ENCODE measurements at regions not wholly inside any gene's neighbourhood (a gene's known extent, or its start where the extent isn't known, plus 50 kb on each side); places are given as distances from the start of the nearest gene placed in this dataset.

GRCh38 chr7:46029111-46029704 is 108.1 kb upstream of the IGFBP3 start:
- DNase-seq = no peak

DNA sequence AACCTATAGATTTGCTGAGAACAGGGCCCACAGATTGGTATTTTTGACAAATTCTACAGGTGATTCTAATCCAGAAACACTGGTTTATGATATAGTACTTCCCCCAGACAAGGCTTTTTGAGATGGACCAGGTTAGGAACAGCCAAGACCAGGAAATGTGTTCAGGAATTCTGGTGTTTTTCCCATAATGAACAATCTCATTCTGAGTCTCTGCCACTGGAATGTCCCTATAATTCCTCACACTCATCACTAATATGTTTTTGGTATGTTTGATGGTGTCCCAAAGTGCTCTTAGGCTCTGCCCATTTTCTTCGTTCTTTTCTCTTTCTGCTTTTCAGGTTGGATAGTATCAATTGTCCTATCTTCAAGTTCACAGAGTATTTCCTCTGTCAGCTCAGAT is 107.2 kb upstream of the IGFBP3 start:
- DNase-seq = no peak

DNA sequence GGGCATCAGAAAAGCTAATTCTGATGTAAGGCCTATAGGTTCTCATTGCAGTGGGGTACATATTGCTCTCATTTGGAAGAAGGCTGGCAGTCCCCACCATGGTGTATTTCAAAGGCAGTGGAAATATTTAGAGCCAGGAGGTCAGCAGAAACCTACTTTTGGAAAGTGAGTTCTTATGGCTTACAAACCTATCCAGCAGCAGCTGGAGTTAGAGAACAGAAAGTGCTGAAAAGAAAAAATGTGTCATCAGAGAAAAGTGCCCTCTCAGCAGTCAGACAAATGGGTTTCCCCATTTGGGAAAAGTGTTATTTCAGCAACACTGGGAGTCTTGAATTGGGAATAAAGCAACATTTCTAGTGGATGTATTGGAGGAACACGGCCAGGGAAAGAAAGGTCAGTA is 105.7 kb upstream of the IGFBP3 start:
- no peak for DNase-seq

- no peak for DNase-seq
Measured at GRCh38 chr7:46024263-46024916, 103.3 kb upstream of the IGFBP3 start.

GRCh38 chr7:46022397-46022796 is 101.3 kb upstream of the IGFBP3 start:
- no peak for DNase-seq

- no peak for DNase-seq
Measured at GRCh38 chr7:46015107-46015868, 94.2 kb upstream of the IGFBP3 start.

- no peak for DNase-seq
Measured at GRCh38 chr7:46011501-46011900, 90.4 kb upstream of the IGFBP3 start.

DNA sequence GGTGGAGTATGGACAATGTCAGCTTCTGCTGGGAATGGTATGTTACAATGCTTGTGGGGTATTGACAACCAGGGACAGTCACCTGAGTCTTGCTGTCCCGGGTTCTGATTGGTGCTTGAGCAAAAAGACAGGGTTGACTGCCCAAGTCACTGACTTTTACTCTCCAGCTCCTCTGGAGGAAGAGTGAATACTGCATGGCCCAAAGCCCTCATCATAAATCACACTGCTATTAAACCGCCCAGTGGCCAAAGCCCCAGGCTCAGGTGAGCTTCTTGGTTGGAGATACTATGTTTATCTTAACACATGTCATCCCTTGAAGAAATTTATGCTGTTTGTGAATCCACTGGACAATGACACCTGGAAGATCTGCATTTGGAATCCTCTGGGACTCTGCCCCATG is 90.0 kb upstream of the IGFBP3 start:
- no peak for DNase-seq

- DNase-seq = no peak
Measured at GRCh38 chr7:46009211-46009610, 88.1 kb upstream of the IGFBP3 start.

DNA sequence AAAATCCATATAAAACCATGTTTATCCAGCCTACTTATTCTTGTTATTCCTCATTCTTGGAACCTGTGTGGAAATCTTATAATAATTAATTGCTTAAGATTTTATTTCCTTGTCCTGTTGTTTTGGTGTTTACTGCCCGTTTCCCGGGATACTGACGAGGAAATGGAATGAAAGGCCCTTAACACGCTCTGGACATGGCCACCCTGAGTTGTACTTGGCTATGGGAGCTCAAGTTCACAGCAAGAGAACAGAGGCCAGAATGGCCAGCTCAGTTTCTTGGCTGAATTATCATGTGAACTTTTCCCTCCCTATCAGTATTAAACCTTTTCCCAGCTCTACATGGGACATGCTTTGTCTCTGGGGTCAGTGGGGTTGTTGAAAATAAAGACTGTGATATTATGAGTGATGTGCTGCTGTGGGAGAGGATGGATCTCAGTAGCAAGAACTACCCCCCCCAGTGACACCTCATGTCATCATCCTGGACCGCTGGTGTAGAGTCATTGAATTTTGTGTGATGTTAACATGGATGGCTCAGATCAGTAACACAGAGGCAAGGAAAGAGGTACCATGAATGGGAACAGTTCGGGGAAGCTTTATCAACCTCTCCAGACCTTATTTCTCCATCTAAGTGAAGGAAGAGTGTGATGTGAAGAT is 87.0 kb upstream of the IGFBP3 start:
- DNase-seq = no peak

DNA sequence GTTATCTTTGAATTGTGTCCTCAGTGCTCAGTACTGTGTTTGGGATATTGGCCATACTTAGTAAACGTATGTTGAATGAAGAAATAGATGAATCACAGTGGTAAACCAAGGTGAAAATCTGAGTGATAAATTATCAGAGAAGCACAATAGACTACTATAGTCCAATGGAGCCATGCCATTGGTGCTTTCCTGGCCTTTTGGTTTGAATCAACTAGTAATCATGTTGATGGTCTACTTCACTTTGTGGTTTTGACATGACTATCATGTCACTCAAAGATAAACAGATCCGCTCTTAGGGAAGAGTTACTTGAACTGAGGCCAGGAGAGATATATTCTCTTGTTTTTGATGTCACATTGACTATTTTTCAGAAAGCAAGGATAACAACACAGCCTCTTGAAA is 86.1 kb upstream of the IGFBP3 start:
- DNase-seq = no peak

- no peak for DNase-seq
Measured at GRCh38 chr7:46006723-46007122, 85.7 kb upstream of the IGFBP3 start.

GRCh38 chr7:46006212-46006611 is 85.1 kb upstream of the IGFBP3 start:
- DNase-seq = no peak

- no peak for DNase-seq
Measured at GRCh38 chr7:46004965-46005364, 83.9 kb upstream of the IGFBP3 start.

GRCh38 chr7:46003896-46004875 is 83.1 kb upstream of the IGFBP3 start:
- no peak for DNase-seq

DNA sequence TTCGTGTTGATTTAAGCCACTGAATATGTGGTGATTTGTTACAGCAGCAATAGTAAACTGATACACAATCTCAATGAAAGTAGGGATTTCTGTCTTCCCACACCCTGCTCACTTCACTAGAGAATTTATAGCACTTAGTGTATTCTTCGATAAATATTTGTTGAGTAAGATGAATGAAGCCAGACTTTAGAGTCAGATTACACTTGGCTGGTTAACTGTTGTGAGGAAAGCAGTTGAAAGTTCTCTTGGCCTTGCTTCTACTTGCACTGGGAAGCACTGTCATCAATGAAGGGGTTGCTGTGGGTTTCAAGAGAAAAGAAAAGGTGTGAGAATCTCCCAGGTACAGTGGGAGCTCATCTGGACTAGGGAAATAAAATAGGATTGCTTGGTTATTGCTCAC is 82.1 kb upstream of the IGFBP3 start:
- DNase-seq = no peak

GRCh38 chr7:46000513-46000912 is 79.4 kb upstream of the IGFBP3 start:
- DNase-seq = no peak

DNA sequence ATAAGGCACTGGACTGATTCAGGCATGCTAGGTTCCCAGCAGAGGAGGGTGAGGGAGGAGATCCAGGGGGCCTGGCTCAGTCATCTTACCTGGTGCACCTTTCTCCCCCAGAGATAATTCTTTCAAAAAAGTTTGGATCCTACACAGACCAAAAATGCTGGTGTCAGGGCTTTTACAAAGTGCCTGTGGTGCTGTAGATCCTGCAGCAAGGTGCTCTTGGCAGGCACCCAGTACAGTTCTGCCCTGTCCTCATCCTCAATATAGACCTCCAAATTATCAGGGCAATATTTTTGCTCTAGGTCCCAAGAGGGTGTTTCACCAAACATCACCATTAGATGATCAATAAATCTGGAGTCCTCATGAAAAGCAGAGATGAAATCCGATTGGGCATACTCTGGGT is 78.5 kb upstream of the IGFBP3 start:
- no peak for DNase-seq

GRCh38 chr7:45998506-45998905 is 77.4 kb upstream of the IGFBP3 start:
- DNase-seq = no peak

- no peak for DNase-seq
Measured at GRCh38 chr7:45993621-45994020, 72.5 kb upstream of the IGFBP3 start.

- no peak for DNase-seq
Measured at GRCh38 chr7:45992826-45993225, 71.8 kb upstream of the IGFBP3 start.

- no peak for DNase-seq
Measured at GRCh38 chr7:45990276-45990675, 69.2 kb upstream of the IGFBP3 start.

Measured in DMS79 (cell line).